A549 (cell line): ENCODE measurements at regions not wholly inside any gene's neighbourhood (a gene's known extent, or its start where the extent isn't known, plus 50 kb on each side); places are given as distances from the start of the nearest gene placed in this dataset.

Source experiments
- ATAC-seq, 2 experiments: fragments of 200-7000 bp in 1 of 2; fragments of >200 bp in 1 of 2; cut with Nextera tagmentation in 1 of 2; cut with Tn5 transposase in 1 of 2; 3 replicates each; pipeline versions ENCODE4 v1.8.0 to v1.9.1; 2018 to 2020; ENCODE audit warnings: mild to moderate bottlenecking in 1 of 2, moderate library complexity in 1 of 2
- CTCF ChIA-PET: fragments of 300-600 bp; sonication (Branson Sonifier 250); formaldehyde crosslinking; extraction: SDS; loops from one replicate; lab custom pipeline; 2021; ENCODE audit warnings: antibody characterized with exemption, inconsistent platforms; lab: Yijun Ruan, JAX
- POLR2A ChIA-PET: fragments of 350-600 bp; formaldehyde crosslinking; extraction: SDS; loops from one replicate; lab custom pipeline; 2021; ENCODE audit warnings: antibody characterized with exemption, inconsistent platforms; lab: Yijun Ruan, JAX
- DNase-seq, 2 experiments: peaks; one replicate each; pipeline versions ENCODE4 v3.0.0 to v3.0.0-alpha.2; 2011 to 2016; ENCODE audit warnings: low read depth in 1 of 2, low spot score in 1 of 2
- FAIRE-seq: peaks from 2 replicates; lab custom pipeline; 2011; peaks lifted over from hg19 to GRCh38; lab: Jason Lieb, UNC
- H3K27ac ChIP-seq, 2 experiments: fragments of >200 bp; sonication (Bioruptor Twin); formaldehyde crosslinking; 3 replicates each; pipeline ENCODE4 v1.5.1; 2016 to 2017
- H3K4me1 ChIP-seq: fragments of >200 bp; sonication (Bioruptor Twin); formaldehyde crosslinking; 3 replicates; pipeline ENCODE4 v1.6.1; 2016
- H3K4me2 ChIP-seq: fragments of >200 bp; sonication (Bioruptor Twin); formaldehyde crosslinking; 3 replicates; pipeline ENCODE4 v1.6.1; 2016
- H3K4me3 ChIP-seq: fragments of >200 bp; sonication (Bioruptor Twin); formaldehyde crosslinking; 3 replicates; pipeline ENCODE4 v1.5.1; 2016
- H3K9me3 ChIP-seq: fragments of >200 bp; sonication (Bioruptor Twin); formaldehyde crosslinking; 3 replicates; pipeline ENCODE4 v1.6.1; 2016
- BHLHE40 ChIP-seq: IDR thresholded peaks from 2 replicates; pipeline ENCODE4 v1.6.1; 2012; ENCODE audit warnings: low read depth, low read length, inconsistent platforms
- CBX2 ChIP-seq: fragments of 200-600 bp; sonication (generic); IDR thresholded peaks from 2 replicates; pipeline ENCODE4 v1.6.1; 2016; ENCODE audit warnings: low read depth, mild to moderate bottlenecking, borderline replicate concordance
- CTCF ChIP-seq: fragments of >200 bp; sonication (Bioruptor Twin); formaldehyde crosslinking; IDR thresholded peaks from 3 replicates; pipeline ENCODE4 v1.5.1; 2016
- E2F6 ChIP-seq: IDR thresholded peaks from 2 replicates; pipeline ENCODE4 v1.6.1; 2012; ENCODE audit warnings: low read depth, borderline replicate concordance
- EHMT2 ChIP-seq: fragments of 200-600 bp; sonication (generic); IDR thresholded peaks from 2 replicates; pipeline ENCODE4 v1.6.1; 2016; ENCODE audit warnings: antibody characterized with exemption, low read depth, mild to moderate bottlenecking, moderate library complexity
- ESRRA ChIP-seq: fragments of 150-350 bp; IDR thresholded peaks from 2 replicates; pipeline ENCODE4 v1.6.1; 2014; ENCODE audit warnings: mild to moderate bottlenecking, low read length, borderline replicate concordance
- HOXA7 ChIP-seq: fragments of 250-450 bp; sonication (Bioruptor Pico); IDR thresholded peaks from 2 replicates; pipeline ENCODE4 v1.5.0; 2020; ENCODE audit warnings: mild to moderate bottlenecking, moderate library complexity
- HOXB13 ChIP-seq: fragments of 250-450 bp; sonication (Bioruptor Pico); IDR thresholded peaks from 2 replicates; pipeline ENCODE4 v1.5.0; 2020; ENCODE audit warnings: low read depth, mild to moderate bottlenecking, moderate library complexity
- MAX ChIP-seq: IDR thresholded peaks from 2 replicates; pipeline ENCODE4 v1.6.1; 2012
- NFE2L2 ChIP-seq: fragments of 150-350 bp; conservative IDR thresholded peaks from 2 replicates; pipeline ENCODE4 v1.6.1; 2014; ENCODE audit warnings: low read length
- PHF8 ChIP-seq: fragments of 200-600 bp; sonication (generic); IDR thresholded peaks from 2 replicates; pipeline ENCODE4 v1.6.1; 2016; ENCODE audit warnings: low read depth, mild to moderate bottlenecking, antibody characterized with exemption, moderate library complexity, borderline replicate concordance
- REST ChIP-seq: fragments of 200-600 bp; sonication (generic); IDR thresholded peaks from 2 replicates; pipeline ENCODE4 v1.6.1; 2016; ENCODE audit warnings: antibody characterized with exemption, mild to moderate bottlenecking, moderate library complexity
- RNF2 ChIP-seq: fragments of 200-600 bp; sonication (generic); IDR thresholded peaks from 2 replicates; pipeline ENCODE4 v1.6.1; 2016; ENCODE audit warnings: low read depth, mild to moderate bottlenecking, antibody characterized with exemption, moderate library complexity, borderline replicate concordance
- SREBF2 ChIP-seq: fragments of 450-650 bp; IDR thresholded peaks from 2 replicates; pipeline ENCODE4 v1.6.1; 2014; ENCODE audit warnings: mild to moderate bottlenecking, moderate library complexity
- USF2 ChIP-seq: fragments of 450-650 bp; IDR thresholded peaks from 2 replicates; pipeline ENCODE4 v1.6.1; 2014; ENCODE audit warnings: antibody characterized with exemption
- ZC3H11A ChIP-seq: fragments of 450-650 bp; IDR thresholded peaks from 2 replicates; pipeline ENCODE4 v1.6.1; 2014; ENCODE audit warnings: antibody characterized with exemption, mild to moderate bottlenecking
- WGBS: methylation state at CpG from one replicate; pipeline ENCODE4 v1.1.6; 2017; ENCODE audit errors: missing lambda C conversion rate; 5-methylcytosine and 5-hydroxymethylcytosine counted together
- TF ChIP-seq, protein P1 (sequence below): fragments of >200 bp; sonication (Bioruptor Twin); formaldehyde crosslinking; IDR thresholded peaks from 2 replicates; pipeline ENCODE4 v1.6.1; 2016

- ChIA-PET POLR2A (interaction anchor here (0.6 kb wide), 1 partner anchor 89 kb away, joined by 3 read pairs; no protein-coding TSS in a partner anchor), CTCF (interaction anchor here (0.7 to 1.4 kb wide), 3 partner anchors 10 to 512 kb away, joined by 3 to 5 read pairs (median 4); no protein-coding TSS in a partner anchor)
- Histone ChIP-seq H3K4me2 (no peak overlapping the region), H3K4me3 (no peak overlapping the region), H3K4me1 (no peaks in the 10 kb centered on the region), H3K27ac (no peak overlapping the region), H3K9me3 (no peaks in the 10 kb centered on the region)
- no peak for FAIRE-seq
- ATAC-seq = no peak
- TF ChIP-seq BHLHE40 (no peak), RNF2 (no peak), SREBF2 (no peak), ZC3H11A (no peak), MAX (no peak), ESRRA (no peak), EHMT2 (no peak), HOXB13 (no peak)
- TF ChIP-seq, protein P1, sequence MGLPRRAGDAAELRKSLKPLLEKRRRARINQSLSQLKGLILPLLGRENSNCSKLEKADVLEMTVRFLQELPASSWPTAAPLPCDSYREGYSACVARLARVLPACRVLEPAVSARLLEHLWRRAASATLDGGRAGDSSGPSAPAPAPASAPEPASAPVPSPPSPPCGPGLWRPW = no peak
- 68% methylated on average over 11 of the region's 11 CpGs for WGBS
- no peak for DNase-seq
Measured at GRCh38 chr10:4254101-4254994, 469.3 kb upstream of the KLF6 start.

DNA sequence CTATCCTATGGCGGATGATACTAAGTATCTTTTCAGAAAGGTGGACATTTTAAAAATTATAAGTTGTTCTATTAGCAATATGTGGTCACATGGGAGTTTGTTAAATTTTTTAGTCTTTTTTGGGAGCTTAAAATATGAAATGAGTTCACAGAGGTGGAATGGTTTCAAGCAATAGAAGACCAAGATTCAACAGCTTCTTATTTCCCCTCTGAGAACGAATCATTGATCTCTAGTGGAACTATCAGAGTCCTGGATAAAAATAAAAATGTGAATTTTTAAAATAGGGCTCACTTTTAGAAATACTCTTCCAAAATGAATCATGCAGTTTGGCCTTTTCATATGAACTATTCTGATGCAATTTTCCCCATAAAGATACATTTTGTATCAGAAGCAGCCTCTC lies 467.7 kb upstream of the KLF6 start:
- H3K4me1 ChIP-seq = no peaks in the 10 kb centered on the region
- H3K27ac ChIP-seq = no peak overlapping the region
- ATAC-seq = no peak
- TF ChIP-seq E2F6 (no peak), REST (no peak), HOXA7 (CRISPR knock-in tag) (no peak), CTCF (no peak), PHF8 (no peak), NFE2L2 (no peak), USF2 (no peak), CBX2 (no peak)
- ChIA-PET CTCF (no interaction called here), POLR2A (no interaction called here)
- no peak for FAIRE-seq
- no peak overlapping the region for H3K4me3 ChIP-seq
- DNase-seq = no peak
- whole genome bisulfite sequencing = 75% methylated on average over 2 of the region's 2 CpGs
- no peak overlapping the region for H3K4me2 ChIP-seq
- no peaks in the 10 kb centered on the region for H3K9me3 ChIP-seq
